ENCODE measurements at regions not wholly inside any gene's neighbourhood (a gene's known extent, or its start where the extent isn't known, plus 50 kb on each side); places are given as distances from the start of the nearest gene placed in this dataset.

- Histone ChIP-seq H3K4me3 (ENCODE audit: low read depth in 1 of 2, low read length in 2 of 2) (no peak overlapping the region), H3K9me3 (ENCODE audit: control insufficient read depth in 2 of 2, insufficient read depth in 1 of 2, low read depth in 1 of 2, low read length in 1 of 2) (no peaks in the 10 kb centered on the region), H3K36me3 (ENCODE audit: control insufficient read depth in 2 of 2, insufficient read depth in 2 of 2, low read length in 1 of 2) (no peaks in the 10 kb centered on the region), H3K27me3 (ENCODE audit: control insufficient read depth in 1 of 2, insufficient read depth in 2 of 2, low read length in 2 of 2) (no peaks in the 10 kb centered on the region), H3K4me1 (ENCODE audit: control insufficient read depth in 2 of 2, insufficient read depth in 2 of 2, low read length in 1 of 2) (no peaks in the 10 kb centered on the region), H3K27ac (ENCODE audit: low read depth in 2 of 2, low read length in 1 of 2) (no peak overlapping the region)
Measured at GRCh38 chr2:81093031-81093430, 788.5 kb upstream of the LRRTM1 start.

GRCh38 chr2:81087646-81088045, 783.1 kb upstream of the LRRTM1 start:
- Histone ChIP-seq H3K36me3 (ENCODE audit: control insufficient read depth in 2 of 2, insufficient read depth in 2 of 2, low read length in 1 of 2) (no peaks in the 10 kb centered on the region), H3K9me3 (ENCODE audit: control insufficient read depth in 2 of 2, insufficient read depth in 1 of 2, low read depth in 1 of 2, low read length in 1 of 2) (no peaks in the 10 kb centered on the region), H3K27ac (ENCODE audit: low read depth in 2 of 2, low read length in 1 of 2) (no peak overlapping the region), H3K4me1 (ENCODE audit: control insufficient read depth in 2 of 2, insufficient read depth in 2 of 2, low read length in 1 of 2) (no peaks in the 10 kb centered on the region), H3K27me3 (ENCODE audit: control insufficient read depth in 1 of 2, insufficient read depth in 2 of 2, low read length in 2 of 2) (no peaks in the 10 kb centered on the region), H3K4me3 (ENCODE audit: low read depth in 1 of 2, low read length in 2 of 2) (no peak overlapping the region)
- WGBS, 2 donors, result 61 to 69% methylated on average over 3 of the region's 3 CpGs

GRCh38 chr2:81084101-81084500, 779.5 kb upstream of the LRRTM1 start:
- H3K27me3 ChIP-seq (ENCODE audit: control insufficient read depth in 1 of 2, insufficient read depth in 2 of 2, low read length in 2 of 2), result no peaks in the 10 kb centered on the region
- no peak overlapping the region for H3K27ac ChIP-seq (ENCODE audit: low read depth in 2 of 2, low read length in 1 of 2)
- no peaks in the 10 kb centered on the region for H3K9me3 ChIP-seq (ENCODE audit: control insufficient read depth in 2 of 2, insufficient read depth in 1 of 2, low read depth in 1 of 2, low read length in 1 of 2)
- H3K4me3 ChIP-seq (ENCODE audit: low read depth in 1 of 2, low read length in 2 of 2), result no peak overlapping the region
- H3K4me1 ChIP-seq (ENCODE audit: control insufficient read depth in 2 of 2, insufficient read depth in 2 of 2, low read length in 1 of 2), result no peaks in the 10 kb centered on the region
- WGBS, 2 donors, result 30 to 48% methylated on average over 1 of the region's 1 CpG
- no peaks in the 10 kb centered on the region for H3K36me3 ChIP-seq (ENCODE audit: control insufficient read depth in 2 of 2, insufficient read depth in 2 of 2, low read length in 1 of 2)

GRCh38 chr2:81078631-81079030, 774.1 kb upstream of the LRRTM1 start:
- H3K9me3 ChIP-seq (ENCODE audit: control insufficient read depth in 2 of 2, insufficient read depth in 1 of 2, low read depth in 1 of 2, low read length in 1 of 2), result no peaks in the 10 kb centered on the region
- 76 to 77% methylated on average over 2 of the region's 2 CpGs for WGBS, 2 donors
- no peaks in the 10 kb centered on the region for H3K27me3 ChIP-seq (ENCODE audit: control insufficient read depth in 1 of 2, insufficient read depth in 2 of 2, low read length in 2 of 2)
- no peak overlapping the region for H3K27ac ChIP-seq (ENCODE audit: low read depth in 2 of 2, low read length in 1 of 2)
- H3K4me3 ChIP-seq (ENCODE audit: low read depth in 1 of 2, low read length in 2 of 2), result no peak overlapping the region
- H3K36me3 ChIP-seq (ENCODE audit: control insufficient read depth in 2 of 2, insufficient read depth in 2 of 2, low read length in 1 of 2), result no peaks in the 10 kb centered on the region
- no peaks in the 10 kb centered on the region for H3K4me1 ChIP-seq (ENCODE audit: control insufficient read depth in 2 of 2, insufficient read depth in 2 of 2, low read length in 1 of 2)

- H3K4me1 ChIP-seq (ENCODE audit: control insufficient read depth in 2 of 2, insufficient read depth in 2 of 2, low read length in 1 of 2), result no peaks in the 10 kb centered on the region
- H3K36me3 ChIP-seq (ENCODE audit: control insufficient read depth in 2 of 2, insufficient read depth in 2 of 2, low read length in 1 of 2), result no peaks in the 10 kb centered on the region
- no peaks in the 10 kb centered on the region for H3K27me3 ChIP-seq (ENCODE audit: control insufficient read depth in 1 of 2, insufficient read depth in 2 of 2, low read length in 2 of 2)
- no peak overlapping the region for H3K27ac ChIP-seq (ENCODE audit: low read depth in 2 of 2, low read length in 1 of 2)
- H3K9me3 ChIP-seq (ENCODE audit: control insufficient read depth in 2 of 2, insufficient read depth in 1 of 2, low read depth in 1 of 2, low read length in 1 of 2), result no peaks in the 10 kb centered on the region
- no peak overlapping the region for H3K4me3 ChIP-seq (ENCODE audit: low read depth in 1 of 2, low read length in 2 of 2)
- WGBS, 2 donors, result 73 to 76% methylated on average over 4 of the region's 4 CpGs
Measured at GRCh38 chr2:81078102-81078501, 773.5 kb upstream of the LRRTM1 start.

GRCh38 chr2:81077396-81077795, 772.8 kb upstream of the LRRTM1 start:
- Histone ChIP-seq H3K9me3 (ENCODE audit: control insufficient read depth in 2 of 2, insufficient read depth in 1 of 2, low read depth in 1 of 2, low read length in 1 of 2) (no peaks in the 10 kb centered on the region), H3K4me3 (ENCODE audit: low read depth in 1 of 2, low read length in 2 of 2) (no peak overlapping the region), H3K36me3 (ENCODE audit: control insufficient read depth in 2 of 2, insufficient read depth in 2 of 2, low read length in 1 of 2) (no peaks in the 10 kb centered on the region), H3K4me1 (ENCODE audit: control insufficient read depth in 2 of 2, insufficient read depth in 2 of 2, low read length in 1 of 2) (no peaks in the 10 kb centered on the region), H3K27me3 (ENCODE audit: control insufficient read depth in 1 of 2, insufficient read depth in 2 of 2, low read length in 2 of 2) (no peaks in the 10 kb centered on the region), H3K27ac (ENCODE audit: low read depth in 2 of 2, low read length in 1 of 2) (no peak overlapping the region)
- WGBS, 2 donors, result 64 to 67% methylated on average over 5 of the region's 5 CpGs

- Histone ChIP-seq H3K27ac (ENCODE audit: low read depth in 2 of 2, low read length in 1 of 2) (no peak overlapping the region), H3K4me3 (ENCODE audit: low read depth in 1 of 2, low read length in 2 of 2) (no peak overlapping the region), H3K9me3 (ENCODE audit: control insufficient read depth in 2 of 2, insufficient read depth in 1 of 2, low read depth in 1 of 2, low read length in 1 of 2) (peaks cover 0 to 3% of the 10 kb centered on the region in 2 donors), H3K27me3 (ENCODE audit: control insufficient read depth in 1 of 2, insufficient read depth in 2 of 2, low read length in 2 of 2) (no peaks in the 10 kb centered on the region), H3K4me1 (ENCODE audit: control insufficient read depth in 2 of 2, insufficient read depth in 2 of 2, low read length in 1 of 2) (no peaks in the 10 kb centered on the region), H3K36me3 (ENCODE audit: control insufficient read depth in 2 of 2, insufficient read depth in 2 of 2, low read length in 1 of 2) (no peaks in the 10 kb centered on the region)
- WGBS, 2 donors, result 74 to 75% methylated on average over 1 of the region's 1 CpG
Measured at GRCh38 chr2:81073412-81073811, 768.9 kb upstream of the LRRTM1 start.

GRCh38 chr2:81068144-81068543, 763.6 kb upstream of the LRRTM1 start:
- no peaks in the 10 kb centered on the region for H3K4me1 ChIP-seq (ENCODE audit: control insufficient read depth in 2 of 2, insufficient read depth in 2 of 2, low read length in 1 of 2)
- WGBS, 2 donors, result 55 to 56% methylated on average over 1 of the region's 1 CpG
- no peak overlapping the region for H3K4me3 ChIP-seq (ENCODE audit: low read depth in 1 of 2, low read length in 2 of 2)
- H3K9me3 ChIP-seq (ENCODE audit: control insufficient read depth in 2 of 2, insufficient read depth in 1 of 2, low read depth in 1 of 2, low read length in 1 of 2), result peaks cover 6 to 7% of the 10 kb centered on the region in 2 donors
- no peaks in the 10 kb centered on the region for H3K36me3 ChIP-seq (ENCODE audit: control insufficient read depth in 2 of 2, insufficient read depth in 2 of 2, low read length in 1 of 2)
- H3K27me3 ChIP-seq (ENCODE audit: control insufficient read depth in 1 of 2, insufficient read depth in 2 of 2, low read length in 2 of 2), result no peaks in the 10 kb centered on the region
- H3K27ac ChIP-seq (ENCODE audit: low read depth in 2 of 2, low read length in 1 of 2), result no peak overlapping the region

GRCh38 chr2:81061016-81061415, 756.5 kb upstream of the LRRTM1 start:
- no peak overlapping the region for H3K27ac ChIP-seq (ENCODE audit: low read depth in 2 of 2, low read length in 1 of 2)
- no peak overlapping the region for H3K4me3 ChIP-seq (ENCODE audit: low read depth in 1 of 2, low read length in 2 of 2)
- peaks cover 2 to 4% of the 10 kb centered on the region in 2 donors for H3K9me3 ChIP-seq (ENCODE audit: control insufficient read depth in 2 of 2, insufficient read depth in 1 of 2, low read depth in 1 of 2, low read length in 1 of 2)
- 19 to 31% methylated on average over 2 of the region's 2 CpGs for WGBS, 2 donors
- no peaks in the 10 kb centered on the region for H3K4me1 ChIP-seq (ENCODE audit: control insufficient read depth in 2 of 2, insufficient read depth in 2 of 2, low read length in 1 of 2)
- no peaks in the 10 kb centered on the region for H3K27me3 ChIP-seq (ENCODE audit: control insufficient read depth in 1 of 2, insufficient read depth in 2 of 2, low read length in 2 of 2)
- no peaks in the 10 kb centered on the region for H3K36me3 ChIP-seq (ENCODE audit: control insufficient read depth in 2 of 2, insufficient read depth in 2 of 2, low read length in 1 of 2)

- Histone ChIP-seq H3K4me1 (ENCODE audit: control insufficient read depth in 2 of 2, insufficient read depth in 2 of 2, low read length in 1 of 2) (no peaks in the 10 kb centered on the region), H3K27me3 (ENCODE audit: control insufficient read depth in 1 of 2, insufficient read depth in 2 of 2, low read length in 2 of 2) (no peaks in the 10 kb centered on the region), H3K36me3 (ENCODE audit: control insufficient read depth in 2 of 2, insufficient read depth in 2 of 2, low read length in 1 of 2) (no peaks in the 10 kb centered on the region), H3K27ac (ENCODE audit: low read depth in 2 of 2, low read length in 1 of 2) (no peak overlapping the region), H3K4me3 (ENCODE audit: low read depth in 1 of 2, low read length in 2 of 2) (no peak overlapping the region), H3K9me3 (ENCODE audit: control insufficient read depth in 2 of 2, insufficient read depth in 1 of 2, low read depth in 1 of 2, low read length in 1 of 2) (no peaks in the 10 kb centered on the region)
- WGBS, 2 donors, result 46 to 52% methylated on average over 4 of the region's 4 CpGs
Measured at GRCh38 chr2:81050580-81051095, 746.1 kb upstream of the LRRTM1 start.

All from esophagus (tissue), 2 donors.